Stimulated activated CD4-positive, alpha-beta T cell treated with anti-CD3 and anti-CD28 coated beads, Interleukin-2, amount 100 ng/mL, for 4 hours (primary cell): ENCODE measurements at regions not wholly inside any gene's neighbourhood (a gene's known extent, or its start where the extent isn't known, plus 50 kb on each side); places are given as distances from the start of the nearest gene placed in this dataset.

Experiments used
- DNase-seq: peaks from one replicate; pipeline ENCODE4 v3.0.0-alpha.2; 2020; ENCODE audit warnings: low read depth

DNA sequence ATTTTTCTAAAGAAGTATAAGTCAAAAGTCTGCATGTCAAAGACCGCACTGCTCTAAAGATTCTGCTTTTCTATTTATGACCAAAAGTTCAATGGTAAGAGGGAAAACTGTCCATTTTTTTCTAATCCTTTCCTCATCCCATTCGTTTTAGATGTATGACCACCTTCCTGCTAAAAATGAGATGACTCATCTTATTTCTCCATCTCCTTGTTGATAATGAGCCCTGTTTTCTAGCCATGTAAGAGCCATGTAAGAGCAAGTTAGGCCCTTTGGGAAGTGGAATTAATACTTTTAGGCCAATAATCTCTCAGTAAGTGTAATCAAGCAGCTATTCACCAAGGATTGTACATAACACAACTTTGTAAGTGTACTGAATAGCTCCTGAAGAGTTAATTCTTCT lies 475.6 kb upstream of the B3GALT2 start:
- DNase-seq = no peak

DNA sequence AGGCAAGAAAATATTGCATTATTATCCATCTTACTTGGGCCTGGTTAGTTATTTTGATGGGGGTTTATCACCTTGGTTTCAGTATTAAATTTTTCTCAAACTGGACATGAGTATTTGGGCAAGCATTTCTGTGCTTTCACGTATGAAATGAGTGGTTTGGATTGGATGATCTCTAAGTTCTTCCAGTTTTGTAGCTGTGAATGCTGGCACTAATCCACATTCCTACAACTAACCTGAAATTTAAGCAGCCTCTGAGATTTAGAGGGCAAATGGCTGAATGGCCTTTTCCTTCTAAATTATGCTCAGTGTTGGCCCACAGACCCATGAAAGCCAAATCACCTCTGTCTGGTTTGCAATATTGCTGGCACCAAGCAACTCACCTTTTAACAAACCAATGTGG lies 475.0 kb upstream of the B3GALT2 start:
- DNase-seq = no peak

DNA sequence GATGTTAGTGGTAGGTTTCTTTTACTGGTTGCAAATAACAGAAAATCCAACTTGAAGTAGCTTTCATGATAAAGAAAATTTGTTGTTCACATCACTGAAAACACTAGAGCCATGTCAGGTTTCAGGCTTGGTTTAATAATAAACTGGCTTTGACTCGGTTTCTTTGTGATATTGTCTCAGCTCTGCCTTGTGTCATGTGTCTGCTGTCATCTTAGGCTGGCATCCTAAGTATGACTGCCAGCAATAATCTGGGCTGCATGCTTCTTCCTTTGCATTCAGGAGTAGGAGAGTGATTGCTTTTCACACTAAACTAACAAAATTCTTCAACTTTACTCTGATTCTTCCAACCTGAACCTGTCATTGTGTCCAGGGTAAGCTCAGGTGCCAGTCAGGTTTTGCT lies 474.0 kb upstream of the B3GALT2 start:
- DNase-seq = no peak

DNA sequence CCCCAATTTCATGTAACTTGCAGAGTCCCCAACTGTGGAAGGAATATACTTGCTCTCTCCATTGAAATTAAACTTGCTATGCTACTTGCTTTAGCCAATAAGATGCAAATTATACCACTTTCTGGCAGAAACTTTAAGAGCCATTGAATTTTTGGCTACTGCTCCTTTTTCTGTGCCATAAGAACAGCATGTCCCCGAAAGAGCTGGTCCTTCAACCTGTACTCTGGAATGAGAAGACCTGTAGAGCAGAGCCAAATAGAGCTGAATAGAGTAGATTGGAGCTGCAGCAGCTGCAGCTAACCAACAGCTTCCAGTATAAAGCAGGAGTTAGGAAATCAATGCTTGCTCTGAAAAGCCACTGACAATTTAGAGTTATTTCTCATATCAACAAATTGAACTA lies 472.3 kb upstream of the B3GALT2 start:
- DNase-seq = no peak

DNA sequence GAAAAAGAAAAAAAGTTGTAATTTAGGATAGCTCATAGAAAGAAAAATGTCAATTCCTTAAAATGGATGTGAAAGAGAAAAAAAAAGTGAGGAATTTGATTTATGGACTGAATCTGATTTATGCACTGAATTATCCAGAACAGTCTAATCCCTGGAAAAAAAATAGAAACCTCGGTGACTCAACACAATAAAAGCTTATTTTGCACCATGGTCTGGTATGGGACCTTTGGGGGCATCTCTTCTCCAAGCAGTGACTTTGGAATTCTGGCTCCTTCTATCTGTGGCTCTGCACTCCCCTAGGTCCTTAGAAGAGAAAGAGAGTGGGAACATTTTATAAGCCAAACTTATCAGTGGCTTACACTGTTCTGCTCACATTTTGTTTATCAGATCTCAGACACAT lies 471.7 kb upstream of the B3GALT2 start:
- no peak for DNase-seq

DNA sequence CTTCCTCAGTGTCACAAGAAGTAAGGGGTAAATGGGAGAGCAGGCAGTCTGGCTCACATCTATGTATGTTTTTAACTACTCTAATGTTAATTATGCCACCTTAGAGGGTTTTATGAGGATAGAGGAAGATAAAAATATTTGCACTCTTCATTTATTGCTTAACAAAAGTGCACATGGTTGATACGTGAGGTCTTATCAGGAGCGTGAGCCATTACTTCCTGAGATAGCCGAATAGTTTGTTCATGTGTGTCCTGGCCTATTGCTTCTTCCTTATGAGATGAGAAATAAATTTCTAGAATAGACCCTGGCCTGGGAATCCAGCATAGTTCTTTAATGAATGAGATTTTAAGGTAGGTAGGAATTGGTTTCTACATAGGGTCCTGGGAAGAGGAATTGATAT lies 471.1 kb upstream of the B3GALT2 start:
- DNase-seq = no peak

DNA sequence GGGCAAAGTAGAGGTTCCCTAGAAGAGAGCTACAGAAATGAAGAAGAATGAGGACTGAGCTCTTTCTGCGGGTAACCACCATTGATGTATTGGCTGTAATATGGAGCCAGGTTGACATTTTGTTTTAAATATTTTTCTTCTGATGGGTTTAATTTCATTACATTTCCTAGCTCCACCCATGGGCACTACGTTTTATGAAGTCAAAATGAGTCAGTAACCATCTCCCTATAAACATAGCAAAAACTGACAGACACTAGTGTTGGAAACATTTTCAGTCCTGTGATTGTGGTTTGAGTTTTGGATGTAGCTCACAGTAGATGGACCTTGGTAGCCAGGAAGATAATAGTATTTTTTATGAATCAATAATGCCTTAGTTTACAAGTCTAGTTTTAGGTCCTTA lies 470.4 kb upstream of the B3GALT2 start:
- no peak for DNase-seq

DNA sequence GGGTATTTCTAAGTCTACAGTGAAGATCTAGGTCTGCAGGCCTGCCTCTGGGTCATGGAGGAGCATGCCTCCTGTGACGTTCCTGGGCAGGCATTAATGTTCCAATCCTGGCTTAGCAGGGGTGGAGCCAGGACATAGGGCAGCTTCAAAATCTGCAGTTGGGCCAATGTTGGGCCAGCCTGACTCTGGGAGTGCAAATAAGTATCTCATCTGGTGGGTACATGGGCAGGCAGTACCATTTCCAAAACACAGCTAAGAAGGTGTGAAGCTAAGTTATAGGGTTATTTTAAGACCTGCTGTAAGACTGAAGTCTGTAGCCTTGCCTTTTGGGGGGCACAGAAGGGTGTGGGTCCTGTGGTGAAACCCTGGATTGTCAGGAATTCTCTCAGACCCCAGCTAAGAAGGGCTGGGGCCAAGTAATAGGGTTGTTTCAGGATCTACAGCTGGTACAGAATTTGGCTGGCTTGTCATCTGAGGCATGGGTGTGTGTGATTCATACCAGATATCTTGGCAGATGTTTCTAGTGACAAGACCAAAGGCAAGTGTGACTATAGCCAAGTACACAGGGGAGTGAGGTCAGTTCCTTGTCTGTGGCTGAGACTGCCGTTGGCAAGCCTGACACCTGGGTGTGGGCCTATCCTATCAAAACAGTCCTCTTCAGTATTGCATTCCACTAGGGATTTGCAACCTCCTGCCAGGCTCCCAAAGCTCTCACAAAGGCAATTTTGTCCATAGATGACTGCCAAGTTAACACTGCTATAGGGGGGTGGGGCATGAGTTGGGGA lies 468.7 kb upstream of the B3GALT2 start:
- DNase-seq = no peak

DNA sequence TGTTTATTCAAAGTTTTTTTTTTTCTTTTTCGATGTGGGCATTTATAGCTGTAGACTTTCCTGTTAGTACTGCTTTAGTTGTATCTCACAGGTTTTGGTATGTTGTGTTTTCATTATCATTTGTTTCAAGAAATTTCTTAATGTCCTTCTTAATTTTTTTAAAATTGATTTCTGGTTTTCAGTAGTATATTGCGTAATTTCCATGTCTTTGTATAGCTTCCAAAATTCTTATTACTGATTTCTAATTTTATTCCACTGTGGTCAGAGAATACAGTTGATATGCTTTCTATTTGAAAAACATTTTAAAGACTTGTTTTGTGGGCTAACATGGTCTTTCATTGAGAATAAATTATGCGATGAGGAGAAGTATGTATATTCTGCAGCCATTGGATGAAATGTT lies 463.2 kb upstream of the B3GALT2 start:
- DNase-seq = no peak

DNA sequence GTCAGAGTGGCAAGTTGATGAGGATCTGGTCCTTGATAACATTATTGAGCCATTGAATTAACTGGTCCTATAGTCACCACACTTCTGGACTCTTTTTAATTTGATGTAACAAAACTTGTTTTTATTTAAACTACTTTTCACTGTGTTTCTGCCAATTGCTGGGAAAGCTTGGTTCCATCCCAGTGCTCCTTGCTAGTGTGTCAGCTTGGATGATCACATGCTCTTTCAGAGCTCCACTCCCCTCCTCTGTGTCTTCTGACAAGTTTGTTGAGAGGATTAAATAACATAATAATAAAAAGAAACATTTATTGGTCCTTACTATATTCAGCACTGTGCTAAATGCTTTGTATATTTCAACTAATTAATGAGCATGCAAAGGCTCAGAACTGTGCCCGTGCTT lies 448.5 kb upstream of the B3GALT2 start:
- DNase-seq = no peak

DNA sequence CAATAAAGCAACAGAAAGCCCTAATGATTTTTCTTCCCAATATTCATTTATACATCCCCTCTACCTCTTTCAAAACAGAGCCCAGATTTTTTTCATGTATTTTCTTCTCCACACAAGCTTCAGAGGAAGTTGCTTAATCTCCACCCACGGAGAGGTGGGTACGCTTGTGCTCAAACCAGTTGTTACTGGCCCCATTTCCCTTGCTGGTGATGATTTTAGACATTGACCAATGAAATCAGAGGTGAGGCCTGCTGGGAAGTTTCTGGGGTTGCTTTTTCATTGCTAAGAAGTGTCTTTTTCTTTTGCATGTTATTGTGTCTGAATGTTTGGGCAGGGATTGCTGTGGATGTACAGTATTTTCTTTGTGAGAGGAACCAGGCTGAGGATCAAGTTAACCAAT lies 448.1 kb upstream of the B3GALT2 start:
- peak; percentile 1 for DNase-seq

DNA sequence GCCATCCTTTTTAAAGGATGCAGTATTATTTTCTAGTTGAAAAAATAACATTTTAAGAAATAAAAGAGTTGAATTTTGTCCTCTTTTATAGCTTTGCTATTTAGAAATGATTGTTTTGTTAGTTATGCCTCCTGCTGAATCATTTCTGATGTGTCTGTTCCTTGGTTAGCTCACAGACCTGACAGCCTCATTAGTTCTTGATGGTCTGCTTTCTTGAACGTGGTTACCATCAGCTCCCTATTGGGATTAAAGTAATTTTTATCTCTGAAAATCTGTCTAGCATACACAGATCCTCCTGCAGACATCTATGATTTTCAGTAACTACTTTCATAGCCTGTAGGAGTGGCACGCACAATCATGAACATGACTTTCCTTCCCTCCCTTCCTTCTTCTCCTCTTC lies 447.6 kb upstream of the B3GALT2 start:
- no peak for DNase-seq

DNA sequence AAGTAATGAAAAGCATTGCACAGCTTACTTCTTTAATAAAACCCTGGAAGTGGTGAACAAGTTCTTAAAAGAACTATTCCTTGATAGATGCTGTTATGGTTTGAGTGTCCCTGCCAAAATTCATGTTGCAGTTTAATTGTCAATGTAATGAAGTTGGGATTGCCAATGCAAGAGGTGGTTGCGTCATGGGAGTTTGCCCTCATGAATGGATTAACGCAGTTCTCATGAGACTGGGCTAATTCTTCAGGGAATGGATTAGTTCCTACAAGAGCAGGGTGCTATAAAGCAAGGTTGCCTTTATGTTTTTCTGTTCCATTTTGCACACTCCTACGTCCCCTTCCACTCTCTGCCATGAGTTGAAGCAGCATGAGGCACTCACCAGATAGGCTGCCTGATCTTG lies 446.7 kb upstream of the B3GALT2 start:
- no peak for DNase-seq

DNA sequence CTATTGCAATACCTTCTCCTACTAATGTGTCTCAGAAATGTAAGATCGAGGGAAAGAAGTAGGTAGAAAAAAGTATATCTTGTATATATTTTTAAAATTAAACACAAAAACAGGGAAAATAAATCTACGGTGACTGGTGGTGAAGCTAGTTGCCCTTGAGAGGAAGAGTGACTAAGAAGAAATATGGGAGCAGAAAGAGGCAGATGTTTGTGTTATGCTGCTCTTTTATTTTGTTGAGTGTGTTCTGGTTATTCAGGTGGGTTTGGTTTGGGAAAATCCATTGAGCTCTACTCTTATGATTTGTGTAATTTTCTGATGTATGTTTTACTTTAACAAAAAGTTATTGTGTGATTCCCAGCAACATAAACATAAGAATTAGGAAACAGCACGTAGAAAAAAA lies 444.9 kb upstream of the B3GALT2 start:
- no peak for DNase-seq

DNA sequence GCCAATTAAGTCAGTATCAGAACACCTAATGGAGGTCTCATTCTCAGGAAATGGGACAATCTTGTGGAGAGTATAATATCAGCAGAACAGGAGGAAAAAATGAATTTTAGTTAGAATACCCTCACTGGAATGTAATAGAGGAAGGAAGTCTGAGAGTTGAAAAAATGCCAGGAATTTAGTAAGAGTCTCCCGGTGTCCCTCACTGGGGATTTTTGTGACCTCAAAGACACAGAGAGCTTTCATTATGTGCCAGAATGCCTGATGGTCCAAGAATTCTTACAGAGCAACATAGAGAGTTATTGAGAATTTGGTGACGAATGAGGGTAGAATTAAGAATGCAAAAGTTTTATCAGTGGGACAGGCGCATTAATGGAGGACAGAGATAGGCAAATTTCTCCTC lies 443.5 kb upstream of the B3GALT2 start:
- no peak for DNase-seq

DNA sequence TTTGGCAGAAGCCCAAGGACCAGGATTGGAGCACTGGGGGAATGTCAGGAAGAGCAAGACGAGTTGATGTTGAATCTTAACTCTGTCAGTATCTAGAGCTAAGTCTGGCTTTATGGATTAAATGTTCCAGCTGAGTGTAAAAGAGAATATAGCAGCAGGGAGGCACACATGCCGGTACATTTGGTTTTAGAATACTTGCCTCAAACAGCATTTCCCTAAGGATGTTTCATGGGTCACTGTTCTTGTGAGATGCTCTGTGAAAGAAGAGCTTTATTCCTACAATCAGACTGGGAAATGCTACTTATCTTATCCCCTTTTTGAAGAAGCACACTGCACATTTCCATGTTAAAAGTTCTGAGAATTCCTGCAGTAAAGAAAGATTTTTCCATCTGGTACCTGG lies 440.3 kb upstream of the B3GALT2 start:
- DNase-seq = no peak

DNA sequence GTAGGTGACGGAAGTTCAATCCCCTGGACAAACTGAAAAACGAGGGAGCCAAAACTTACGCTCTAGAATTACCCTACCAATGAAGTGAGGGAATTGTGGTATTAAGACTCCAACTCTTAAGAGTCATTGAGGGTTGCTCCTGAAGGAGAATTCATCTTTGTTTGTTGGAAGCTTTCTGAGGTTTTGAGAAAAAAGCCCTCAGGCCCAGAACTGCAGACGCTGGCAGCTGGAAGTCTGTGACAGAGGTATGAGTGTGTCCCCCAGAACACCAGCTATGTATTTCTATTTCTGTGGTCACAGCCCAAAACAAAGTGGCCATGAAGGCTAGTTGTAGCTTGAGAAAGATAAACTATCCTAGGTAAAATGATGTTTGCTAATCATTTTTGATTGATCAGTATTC lies 438.8 kb upstream of the B3GALT2 start:
- DNase-seq = no peak

DNA sequence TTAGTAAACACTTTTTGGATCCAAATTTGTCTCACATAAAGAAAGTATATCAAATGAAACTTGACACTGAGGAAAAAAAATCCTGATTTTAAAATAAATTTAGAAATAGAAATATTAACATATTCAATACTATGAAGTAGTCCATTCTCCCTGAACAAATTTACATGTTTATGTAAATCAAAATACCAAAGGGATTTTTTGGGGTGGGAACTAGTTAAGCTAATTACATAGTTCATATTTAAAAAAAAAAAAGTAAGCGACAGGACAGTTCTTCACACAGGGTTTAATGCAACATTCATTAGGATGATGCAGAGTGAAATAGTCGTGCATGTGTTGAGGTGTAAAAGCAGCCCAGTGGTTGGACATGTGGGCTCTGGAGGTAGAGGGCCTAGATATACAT lies 433.5 kb upstream of the B3GALT2 start:
- no peak for DNase-seq

DNA sequence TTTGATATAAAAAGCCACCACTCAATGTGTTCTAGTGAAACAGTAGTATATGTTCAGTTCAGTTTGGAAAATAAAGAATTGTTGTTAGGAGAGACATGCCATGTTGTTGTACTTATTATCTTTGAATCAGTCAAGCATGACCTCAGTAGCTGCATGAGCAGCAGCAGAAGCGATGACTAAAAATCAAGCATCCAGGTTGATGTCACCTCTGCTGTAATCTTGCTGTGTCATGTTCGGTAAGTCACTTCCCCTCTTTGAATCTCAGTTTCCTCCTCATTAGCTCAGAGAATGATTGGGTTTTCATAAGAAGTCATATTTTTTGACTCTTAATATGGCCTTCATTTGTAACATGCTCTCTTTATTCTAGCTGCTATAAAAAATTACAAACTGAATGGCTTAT lies 428.4 kb upstream of the B3GALT2 start:
- DNase-seq = no peak

DNA sequence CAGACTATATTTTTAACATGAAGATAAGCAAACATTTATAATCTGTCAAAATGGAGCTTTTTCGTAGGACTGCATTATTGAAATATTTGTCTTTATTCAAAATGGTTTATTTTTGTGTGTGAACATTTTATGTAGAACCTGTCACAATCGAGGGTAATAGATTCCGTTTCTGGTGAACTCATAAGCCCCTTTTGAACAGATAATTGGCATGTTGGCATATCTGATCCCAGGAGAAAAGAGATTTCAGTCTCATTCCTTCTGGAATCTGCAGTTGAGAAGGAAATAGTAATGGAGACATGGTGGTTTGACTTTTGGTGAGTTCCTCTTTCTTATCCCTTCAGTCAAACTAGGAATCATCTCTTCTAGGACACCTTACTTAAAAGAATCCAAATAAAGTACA lies 427.9 kb upstream of the B3GALT2 start:
- DNase-seq = no peak

DNA sequence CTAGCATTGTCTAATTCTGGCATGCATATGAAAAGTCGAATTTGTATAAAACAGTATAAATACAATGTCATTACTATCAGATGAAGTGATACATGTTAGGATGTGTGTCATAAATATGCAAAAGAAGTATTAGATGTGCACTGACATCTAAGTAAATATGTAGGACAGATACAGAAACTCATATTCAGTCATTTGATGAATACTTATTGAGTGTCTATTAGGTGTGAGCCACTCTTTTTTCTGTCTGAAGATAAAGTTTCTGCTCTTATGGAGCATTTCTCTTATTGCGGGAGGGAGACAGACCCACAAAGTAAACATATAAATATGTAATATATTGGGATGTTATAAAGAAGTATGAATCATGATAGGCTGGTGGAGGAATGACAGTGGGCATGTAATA lies 426.6 kb upstream of the B3GALT2 start:
- no peak for DNase-seq

DNA sequence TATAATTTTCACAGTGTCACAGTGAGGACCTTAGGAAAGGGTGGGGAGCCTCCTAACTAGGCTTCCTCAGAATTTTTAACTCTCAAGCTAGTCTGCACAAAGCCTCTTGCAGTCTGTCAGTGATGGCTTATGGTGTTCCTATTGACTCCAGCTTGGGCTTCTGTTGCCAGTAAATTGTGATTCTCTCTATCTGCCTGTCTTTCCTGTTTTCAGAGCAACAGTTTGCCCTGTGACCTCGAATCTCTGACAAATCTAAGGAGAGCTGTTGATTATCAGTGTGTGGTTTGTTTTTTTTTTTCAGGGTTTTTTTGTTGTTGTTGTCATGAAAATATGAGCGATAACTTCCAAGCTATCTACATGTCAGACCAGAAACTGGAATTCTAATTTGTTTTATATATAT lies 423.2 kb upstream of the B3GALT2 start:
- DNase-seq = no peak

DNA sequence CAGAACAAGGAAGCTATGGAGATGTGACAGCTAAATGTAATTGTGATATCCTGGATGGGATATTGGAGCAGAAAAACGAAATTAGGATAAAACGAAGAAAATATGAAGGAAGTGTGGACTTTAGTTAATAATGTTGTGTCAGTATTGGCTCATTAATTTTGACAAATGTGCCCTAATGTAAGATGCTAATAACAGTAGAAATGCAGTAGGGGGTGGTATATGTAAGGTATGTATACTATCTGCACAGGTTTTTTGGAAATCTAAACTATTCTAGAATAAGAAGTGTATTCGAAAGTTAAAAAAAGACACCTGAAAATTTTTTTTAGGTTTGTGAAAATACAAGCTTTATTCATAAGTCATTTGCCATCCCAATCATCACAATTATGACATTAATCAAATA lies 421.4 kb upstream of the B3GALT2 start:
- no peak for DNase-seq

DNA sequence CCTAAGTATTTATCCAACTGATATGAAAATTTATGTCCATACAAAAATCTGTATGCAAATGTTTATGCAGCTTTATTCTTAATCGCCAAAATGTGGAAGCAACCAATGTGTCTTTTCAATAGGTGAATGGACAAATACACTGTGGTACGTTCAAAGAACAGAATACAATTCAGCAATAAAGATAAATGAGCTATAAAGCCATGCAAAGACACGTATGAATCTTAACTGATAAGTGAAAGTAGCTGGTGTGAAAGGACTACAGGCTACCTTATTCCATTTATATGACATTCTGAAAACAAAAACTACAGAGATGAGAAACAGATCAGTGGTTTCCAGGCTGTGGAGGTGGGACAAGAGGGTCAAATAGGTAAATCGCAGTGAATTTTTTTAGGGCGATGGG lies 419.6 kb upstream of the B3GALT2 start:
- DNase-seq = no peak

DNA sequence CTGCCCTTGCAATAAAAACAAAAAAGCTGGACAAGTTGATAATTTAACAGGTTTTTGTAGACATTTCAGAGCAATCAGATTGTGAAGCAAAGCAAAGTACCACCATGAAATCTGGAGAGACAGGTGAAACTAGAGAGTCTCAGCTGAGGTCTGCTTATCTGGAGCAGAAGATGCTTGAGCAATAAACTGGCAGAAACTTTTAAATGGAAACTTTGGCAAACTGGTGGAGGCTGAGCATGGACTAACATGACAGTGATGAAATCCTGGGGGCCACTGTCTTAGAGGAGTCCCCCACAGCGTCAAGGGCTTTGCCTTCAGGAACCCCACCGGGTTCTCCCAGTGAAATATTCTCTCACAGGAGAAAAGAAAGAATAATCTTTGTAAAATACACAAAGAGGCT lies 416.3 kb upstream of the B3GALT2 start:
- DNase-seq = no peak
